HG03135 (cell line): ENCODE measurements at regions not wholly inside any gene's neighbourhood (a gene's known extent, or its start where the extent isn't known, plus 50 kb on each side); places are given as distances from the start of the nearest gene placed in this dataset.
"Not testable (repeated sequence)": the region's sequence is repeated elsewhere in the genome, so short reads cannot be mapped to it uniquely, and the experiment has no call there.

ENCODE experiments used
- ATAC-seq: cut with Tn5 transposase; IDR thresholded peaks from one replicate; pipeline ENCODE4 v1.9.1; 2021; ENCODE audit warnings: mild to moderate bottlenecking, moderate library complexity; ENCODE audit not compliant: unreplicated experiment

DNA sequence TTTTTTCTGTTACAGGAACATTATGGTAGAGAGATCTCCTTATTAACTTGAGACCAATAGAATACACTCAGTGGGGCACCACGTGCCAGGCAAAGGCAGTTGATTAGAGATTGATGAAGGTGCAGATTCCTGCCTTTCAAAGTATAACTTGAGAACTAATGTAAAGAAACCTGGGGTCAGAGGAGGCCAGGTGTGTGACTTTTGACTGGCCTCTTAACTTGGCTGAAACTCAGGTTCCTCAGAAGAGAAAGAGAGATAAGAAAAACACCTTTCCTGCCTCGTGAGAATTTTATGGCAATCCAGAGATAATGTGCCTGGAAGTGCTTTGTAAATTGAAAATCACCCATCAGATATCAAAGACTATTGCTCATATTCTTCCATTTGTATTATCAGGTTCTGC, 110.7 kb upstream of the GZMB start:
- no peak for ATAC-seq

- no peak for ATAC-seq
Observed at GRCh38 chr14:24741871-24742270, 107.9 kb upstream of the GZMB start.

DNA sequence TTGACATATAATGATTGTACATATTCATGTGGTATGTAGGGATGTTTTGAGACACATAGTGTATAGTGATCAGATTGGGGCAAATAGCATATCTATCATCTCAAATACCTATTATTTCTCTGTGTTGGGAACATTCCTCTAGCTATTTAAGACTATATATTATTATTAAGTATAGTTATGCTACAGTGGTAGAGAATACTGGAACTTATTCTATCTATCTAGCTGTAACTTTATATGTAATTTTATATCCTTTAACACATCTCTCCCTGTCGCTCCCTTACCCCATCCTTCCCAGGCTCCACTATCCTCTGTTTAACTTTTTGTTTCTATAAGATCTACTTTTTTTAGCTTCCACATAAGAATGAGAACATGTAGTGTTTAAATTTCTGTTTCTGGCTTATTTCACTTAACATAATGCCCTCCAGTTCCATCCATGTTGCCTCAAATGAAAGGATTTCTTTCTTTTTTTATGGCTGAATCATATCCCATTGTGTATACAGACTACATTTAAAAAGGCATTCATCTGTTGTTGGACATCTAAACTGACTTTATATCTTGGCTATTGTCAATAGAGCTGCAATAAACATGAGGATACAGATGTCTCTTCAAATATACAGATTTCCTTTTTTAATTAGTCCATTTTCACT, 102.1 kb upstream of the GZMB start:
- no peak for ATAC-seq

- no peak for ATAC-seq
Observed at GRCh38 chr14:24734917-24735500, 101.0 kb upstream of the GZMB start.

DNA sequence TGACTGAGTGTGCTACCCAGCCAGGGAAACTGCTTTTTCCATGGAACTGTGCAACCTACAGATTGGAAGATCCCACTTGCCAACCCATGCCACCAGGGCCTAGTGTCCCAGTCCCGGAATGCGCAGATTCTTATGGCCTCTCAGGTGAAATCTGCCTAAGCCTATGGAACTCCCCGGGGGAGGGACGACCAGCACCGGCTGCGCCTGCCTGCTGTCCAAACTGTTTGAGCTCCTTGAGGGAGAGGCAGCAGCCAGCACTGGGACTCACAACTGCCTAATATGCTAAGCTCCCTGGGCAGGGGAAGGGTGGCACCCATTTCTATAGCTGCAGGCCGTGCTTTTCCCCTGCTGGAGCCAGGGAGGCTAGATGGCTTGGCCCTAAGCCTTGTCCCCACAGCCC, 92.5 kb upstream of the GZMB start:
- ATAC-seq: no peak

DNA sequence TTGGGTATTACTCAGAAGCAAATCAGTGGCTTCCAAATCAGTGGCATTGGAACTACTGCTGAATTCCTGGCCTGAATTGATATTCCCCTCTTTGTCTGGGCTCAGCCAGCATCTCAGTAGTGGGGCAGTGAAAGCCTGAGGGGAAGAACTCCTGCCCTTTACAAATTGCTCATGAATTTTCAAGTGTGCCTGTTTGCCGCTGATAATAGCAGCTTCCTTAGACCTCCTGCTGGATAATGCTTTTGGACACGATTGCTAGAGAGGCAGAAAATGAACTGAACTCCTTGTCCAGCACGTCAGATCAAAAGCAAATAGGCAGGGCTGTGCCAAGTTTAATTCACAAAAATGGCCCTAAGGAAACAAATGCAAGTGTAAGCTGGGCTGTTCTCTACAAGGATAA, 91.3 kb upstream of the GZMB start:
- ATAC-seq: no peak

- no peak for ATAC-seq
Observed at GRCh38 chr14:24721775-24722174, 87.8 kb upstream of the GZMB start.

DNA sequence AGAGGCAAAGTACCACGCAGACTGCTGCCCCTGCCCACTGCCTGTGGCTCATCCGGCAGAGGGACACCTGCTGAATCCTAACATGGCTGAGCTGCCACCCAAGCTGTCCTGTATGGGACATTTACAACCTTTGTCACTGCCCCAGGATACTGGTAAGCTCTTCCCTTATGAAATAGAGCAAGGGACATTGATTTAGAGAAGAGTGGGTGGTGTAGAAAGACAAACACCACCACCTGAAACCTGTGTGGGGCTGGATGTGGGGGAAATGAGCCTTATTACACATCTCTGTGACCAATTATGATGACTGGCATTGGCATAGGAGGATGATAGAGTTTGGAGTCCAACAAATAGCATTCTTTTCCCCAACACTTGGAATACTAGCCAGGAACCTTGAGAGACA, 81.2 kb upstream of the GZMB start:
- ATAC-seq: no peak

- no peak for ATAC-seq
Observed at GRCh38 chr14:24713404-24713803, 79.4 kb upstream of the GZMB start.

DNA sequence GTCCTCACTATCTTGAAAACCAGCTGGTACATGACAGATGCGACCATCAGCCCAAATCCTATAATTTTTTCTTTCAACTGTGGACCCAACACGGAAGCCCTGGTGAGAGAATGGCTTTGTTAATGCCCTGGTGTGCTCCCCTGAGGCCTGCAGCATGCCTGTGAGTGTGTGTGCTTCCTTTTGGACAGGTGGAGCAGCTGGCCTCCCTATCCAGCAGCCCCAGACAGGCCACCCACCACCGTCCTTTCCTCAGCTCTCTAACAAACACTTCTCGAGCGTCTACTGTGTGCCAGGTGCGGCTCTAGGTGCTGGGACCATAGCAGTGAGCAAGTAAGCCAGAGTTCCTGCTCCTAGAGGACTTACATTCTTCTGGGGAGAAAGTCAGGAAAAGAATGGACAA, 78.9 kb upstream of the GZMB start:
- no peak for ATAC-seq

DNA sequence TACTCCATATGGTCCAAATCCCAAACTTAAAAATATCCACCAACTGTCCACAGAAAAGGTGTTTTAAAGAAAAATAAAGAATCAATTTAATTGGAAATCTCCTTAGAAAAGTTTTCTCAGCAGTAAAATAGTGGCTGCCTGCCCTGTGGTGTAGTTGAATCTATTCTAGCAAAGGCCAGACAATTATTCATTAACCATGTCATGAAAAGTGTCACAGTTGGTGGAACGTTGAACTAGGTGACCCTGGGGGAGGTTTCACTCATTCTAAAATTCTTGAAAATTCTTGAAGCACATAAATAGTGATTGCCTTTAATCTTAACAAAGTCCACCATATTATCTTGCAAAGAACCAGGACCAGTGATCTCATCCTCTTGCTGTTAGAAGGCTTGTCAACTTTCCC, 78.4 kb upstream of the GZMB start:
- ATAC-seq: no peak

DNA sequence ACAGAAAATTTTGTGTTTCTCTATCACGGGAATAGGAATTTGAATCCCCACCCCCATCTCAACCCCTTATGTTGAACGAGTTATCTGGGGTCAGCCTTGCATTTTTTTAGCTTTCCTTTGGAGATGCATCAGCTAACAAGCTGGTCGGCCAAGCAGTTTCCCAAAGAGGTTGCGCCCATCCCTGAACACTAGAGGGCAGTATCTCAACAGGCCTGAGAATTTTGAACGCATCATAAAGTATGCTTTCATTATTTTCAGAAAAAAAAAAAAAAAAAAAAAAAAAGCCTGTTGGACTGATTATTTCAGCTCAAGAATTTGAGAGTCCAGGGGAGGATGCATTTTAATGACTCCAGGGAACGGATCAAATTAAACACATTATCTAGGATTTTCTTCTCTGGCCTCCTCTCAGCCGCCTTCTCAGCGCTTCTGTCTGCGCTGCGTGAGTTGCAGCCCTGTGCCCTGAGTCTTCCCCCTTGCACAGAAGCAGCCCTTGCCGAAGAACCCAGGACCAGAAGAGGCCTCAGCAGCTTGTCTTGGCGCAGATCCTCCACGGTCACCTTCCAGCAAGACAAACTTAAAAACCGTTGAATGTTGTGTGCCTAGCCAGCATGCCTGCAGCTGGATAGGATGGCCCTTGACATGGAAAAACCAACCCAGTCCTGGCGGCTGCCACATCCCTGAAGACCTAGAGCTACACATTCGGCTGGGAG, 76.6 kb upstream of the GZMB start:
- no peak for ATAC-seq

DNA sequence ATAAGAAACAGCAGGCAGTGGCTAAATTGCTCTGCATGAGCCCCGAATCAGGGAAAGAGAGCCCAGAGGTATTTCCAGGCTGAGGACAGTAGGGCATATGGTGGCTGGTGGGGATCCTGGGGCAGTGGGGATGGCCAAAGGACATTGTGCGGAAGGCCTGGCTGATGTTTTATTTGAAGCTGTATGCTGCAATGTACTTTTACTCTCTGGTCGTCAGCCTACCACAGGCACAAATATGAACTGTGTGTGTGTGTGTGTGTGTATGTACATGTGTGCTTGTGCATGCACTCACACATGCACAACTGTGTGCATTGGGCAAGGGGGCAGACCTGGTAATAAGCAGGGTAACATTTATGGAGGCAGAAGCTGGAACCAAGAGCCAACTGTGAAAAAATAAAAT, 74.7 kb upstream of the GZMB start:
- no peak for ATAC-seq

GRCh38 chr14:24706351-24706750, 72.4 kb upstream of the GZMB start:
- ATAC-seq: no peak

DNA sequence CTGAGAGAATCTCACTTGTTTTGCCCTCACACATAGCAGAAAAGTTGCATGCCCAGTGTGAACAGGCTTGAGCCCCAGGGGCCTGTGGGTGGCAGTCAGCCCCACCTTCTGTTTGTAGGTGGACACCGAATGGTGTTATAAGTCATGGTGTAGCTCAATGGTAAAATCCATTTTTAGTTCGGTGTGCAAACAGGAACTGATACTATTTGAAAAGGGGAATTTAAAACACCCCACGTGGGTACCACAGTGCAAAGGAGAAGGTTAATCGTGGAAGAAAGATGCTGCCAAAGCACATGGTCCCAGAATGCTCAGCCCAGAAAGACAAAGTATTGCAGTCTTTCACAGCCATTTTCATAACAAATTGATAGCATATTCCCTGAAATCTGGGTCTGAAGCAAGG, 71.8 kb upstream of the GZMB start:
- ATAC-seq: peak; percentile 90

DNA sequence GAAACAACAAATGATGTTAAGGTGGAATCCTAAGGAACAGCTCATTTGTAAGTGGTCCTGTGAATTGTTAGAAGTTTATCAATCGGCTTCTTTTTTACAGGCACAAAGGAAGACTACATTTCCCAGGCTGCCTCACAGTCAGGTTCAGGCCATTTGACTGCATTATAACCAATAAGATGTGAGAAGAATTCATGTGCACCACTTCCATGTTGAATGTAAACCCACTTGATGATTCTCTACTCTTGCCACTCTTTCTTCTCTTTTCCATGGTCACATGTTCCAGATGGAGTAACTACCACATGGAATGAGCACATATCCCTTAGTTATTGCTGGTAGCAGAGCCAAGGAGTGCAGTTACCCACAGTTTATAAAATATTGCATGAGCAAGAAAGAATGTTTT, 67.1 kb upstream of the GZMB start:
- ATAC-seq: no peak

DNA sequence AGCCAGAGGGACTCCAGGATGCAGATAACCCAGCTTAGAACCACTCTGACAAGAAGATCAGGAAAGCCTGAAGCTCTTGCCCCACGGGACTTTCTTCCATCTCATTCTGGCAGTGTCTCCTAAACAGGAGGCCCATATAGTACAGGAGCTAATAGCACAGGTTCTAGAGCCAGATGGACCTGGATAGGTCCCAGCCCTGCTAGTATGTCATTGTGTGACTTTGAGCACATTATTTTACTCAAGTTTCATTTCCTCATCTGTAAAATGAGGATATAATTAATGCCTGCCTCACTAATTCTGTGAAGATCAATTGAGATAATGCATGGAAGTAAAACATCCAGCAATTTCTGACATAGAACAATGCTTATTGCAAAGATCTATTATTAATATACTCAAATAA, 66.5 kb upstream of the GZMB start:
- ATAC-seq: no peak

- ATAC-seq: peak; percentile 80
Observed at GRCh38 chr14:24699052-24699451, 65.1 kb upstream of the GZMB start.

DNA sequence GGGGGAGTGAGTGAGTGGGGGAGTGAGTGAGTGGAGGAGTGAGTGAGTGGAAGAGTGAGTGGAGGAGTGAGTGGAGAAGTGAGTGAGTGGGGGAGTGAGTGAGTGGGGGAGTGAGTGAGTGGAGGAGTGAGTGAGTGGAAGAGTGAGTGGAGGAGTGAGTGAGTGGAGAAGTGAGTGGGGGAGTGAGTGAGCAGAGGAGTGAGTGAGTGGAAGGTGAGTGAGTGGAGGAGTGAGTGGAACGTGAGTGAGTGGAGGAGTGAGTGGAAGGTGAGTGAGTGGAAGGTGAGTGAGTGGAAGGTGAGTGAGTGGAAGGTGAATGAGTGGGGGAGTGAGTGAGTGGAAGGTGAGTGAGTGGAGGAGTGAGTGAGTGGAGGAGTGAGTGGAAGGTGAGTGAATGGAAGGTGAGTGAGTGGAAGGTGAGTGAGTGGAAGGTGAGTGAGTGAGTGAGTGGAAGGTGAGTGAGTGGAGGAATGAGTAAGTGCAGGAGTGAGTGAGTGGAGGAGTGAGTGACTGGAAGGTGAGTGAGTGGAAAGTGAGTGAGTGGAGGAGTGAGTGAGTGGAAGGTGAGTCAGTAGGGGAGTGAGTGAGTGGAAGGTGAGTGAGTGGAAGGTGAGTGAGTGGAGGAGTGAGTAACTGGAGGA, 62.4 kb upstream of the GZMB start:
- ATAC-seq: not testable (repeated sequence)

DNA sequence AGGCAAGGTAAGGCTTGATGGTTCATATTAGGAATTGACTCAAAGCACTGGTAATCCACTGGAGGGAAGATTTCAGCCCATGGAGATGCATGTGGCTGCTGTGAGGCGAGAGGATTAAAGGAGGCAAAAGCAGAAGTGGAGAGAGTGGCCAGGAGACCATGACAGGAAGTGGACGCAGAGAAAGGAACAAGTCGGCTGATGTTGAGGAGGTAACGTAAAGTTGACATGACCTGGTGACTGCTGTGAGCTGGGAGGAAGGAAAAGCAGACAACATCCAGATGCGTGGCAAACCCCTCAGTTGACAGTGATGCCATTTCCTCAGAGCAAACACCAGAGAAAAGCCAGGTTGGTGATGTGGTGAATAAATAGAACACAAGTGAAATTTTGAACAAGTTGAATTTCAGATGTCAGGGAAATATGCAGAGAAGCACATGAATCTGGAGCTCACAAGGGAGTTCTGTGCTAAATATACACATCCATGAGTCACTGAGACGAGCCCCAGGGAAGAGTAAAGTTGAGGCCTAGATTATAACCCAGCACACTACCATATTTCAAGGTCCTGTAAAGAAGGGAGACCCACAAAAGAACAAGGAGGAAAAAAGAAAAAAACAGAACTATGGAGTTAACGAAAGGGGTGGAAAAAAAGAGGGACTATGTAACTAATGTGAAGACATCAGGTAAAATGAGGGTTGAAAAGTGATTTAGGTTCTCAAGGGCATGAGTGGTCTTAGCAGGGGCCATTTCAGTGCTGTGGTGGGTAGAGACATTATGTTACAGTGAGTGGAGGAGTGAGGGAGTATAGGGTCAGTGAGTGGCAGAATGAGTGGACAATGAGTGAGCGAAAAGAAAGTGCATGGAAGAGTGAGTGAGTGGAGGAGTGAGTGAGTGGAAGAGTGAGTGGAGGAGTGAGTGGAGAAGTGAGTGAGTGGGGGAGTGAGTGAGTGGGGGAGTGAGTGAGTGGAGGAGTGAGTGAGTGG, 61.6 kb upstream of the GZMB start:
- peak; percentile 47 for ATAC-seq

GRCh38 chr14:24694680-24695079, 60.7 kb upstream of the GZMB start:
- ATAC-seq: no peak
